ENCODE measurements at regions not wholly inside any gene's neighbourhood (a gene's known extent, or its start where the extent isn't known, plus 50 kb on each side); places are given as distances from the start of the nearest gene placed in this dataset.

- no peak for DNase-seq
Observed at GRCh38 chr6:19643287-19643686, 193.9 kb upstream of the ID4 start.

GRCh38 chr6:19643713-19644112 lies 193.5 kb upstream of the ID4 start:
- DNase-seq = no peak

GRCh38 chr6:19655744-19656143 lies 181.4 kb upstream of the ID4 start:
- no peak for DNase-seq

- DNase-seq = no peak
Observed at GRCh38 chr6:19660123-19660910, 176.9 kb upstream of the ID4 start.

GRCh38 chr6:19662911-19663310 lies 174.3 kb upstream of the ID4 start:
- no peak for DNase-seq

- DNase-seq = no peak
Observed at GRCh38 chr6:19663479-19663878, 173.7 kb upstream of the ID4 start.

- no peak for DNase-seq
Observed at GRCh38 chr6:19664050-19664449, 173.1 kb upstream of the ID4 start.

- DNase-seq = no peak
Observed at GRCh38 chr6:19664878-19665612, 172.1 kb upstream of the ID4 start.

- no peak for DNase-seq
Observed at GRCh38 chr6:19665613-19665909, 171.6 kb upstream of the ID4 start.

- no peak for DNase-seq
Observed at GRCh38 chr6:19668710-19669109, 168.5 kb upstream of the ID4 start.

- no peak for DNase-seq
Observed at GRCh38 chr6:19669206-19669605, 168.0 kb upstream of the ID4 start.

- DNase-seq = no peak
Observed at GRCh38 chr6:19682859-19683258, 154.3 kb upstream of the ID4 start.

- DNase-seq = no peak
Observed at GRCh38 chr6:19690325-19691075, 146.7 kb upstream of the ID4 start.

GRCh38 chr6:19691465-19692167 lies 145.6 kb upstream of the ID4 start:
- DNase-seq = no peak

- no peak for DNase-seq
Observed at GRCh38 chr6:19692506-19693298, 144.5 kb upstream of the ID4 start.

GRCh38 chr6:19694697-19695096 lies 142.5 kb upstream of the ID4 start:
- no peak for DNase-seq

GRCh38 chr6:19697744-19698290 lies 139.4 kb upstream of the ID4 start:
- DNase-seq = no peak

GRCh38 chr6:19699932-19700331 lies 137.2 kb upstream of the ID4 start:
- no peak for DNase-seq

- no peak for DNase-seq
Observed at GRCh38 chr6:19705606-19706005, 131.6 kb upstream of the ID4 start.

- no peak for DNase-seq
Observed at GRCh38 chr6:19712012-19712688, 125.0 kb upstream of the ID4 start.

GRCh38 chr6:19712998-19713397 lies 124.2 kb upstream of the ID4 start:
- no peak for DNase-seq

- DNase-seq = no peak
Observed at GRCh38 chr6:19713411-19713810, 123.8 kb upstream of the ID4 start.

All from NCI-H1436 treated with DMSO at 0.1 percent for 48 hours (cell line).